ENCODE measurements at regions not wholly inside any gene's neighbourhood (a gene's known extent, or its start where the extent isn't known, plus 50 kb on each side); places are given as distances from the start of the nearest gene placed in this dataset.

GRCh38 chr4:148780426-148781005 is 338.3 kb upstream of the NR3C2 start:
- 59% methylated on average over 3 of the region's 3 CpGs for WGBS (ENCODE audit: insufficient coverage, insufficient replicate concordance, low lambda C conversion rate, missing lambda C conversion rate)
- Histone ChIP-seq H3K27ac (ENCODE audit: control insufficient read depth, insufficient read depth) (no peak overlapping the region), H4K20me1 (ENCODE audit: control insufficient read depth, insufficient read depth) (no peaks in the 10 kb centered on the region), H3K9ac (ENCODE audit: control insufficient read depth, insufficient read depth, low read length) (no peak overlapping the region), H3K27me3 (replicated peaks in 1 of 2; ENCODE audit: control insufficient read depth in 2 of 2, insufficient read depth in 2 of 2, low read length in 1 of 2) (no peaks in the 10 kb centered on the region), H3K36me3 (ENCODE audit: control insufficient read depth in 2 of 2, insufficient read depth in 2 of 2, low read length in 1 of 2) (no peaks in the 10 kb centered on the region), H2AFZ (ENCODE audit: control insufficient read depth, low read depth, low read length) (no peak overlapping the region), H3K79me2 (ENCODE audit: control insufficient read depth, insufficient read depth, low read length) (no peaks in the 10 kb centered on the region), H3K4me1 (ENCODE audit: control insufficient read depth, insufficient read depth, low read length) (no peaks in the 10 kb centered on the region), H3K4me2 (ENCODE audit: control insufficient read depth, insufficient read depth) (no peak overlapping the region), H3K9me3 (replicated peaks; ENCODE audit: control insufficient read depth, insufficient read depth, low read length) (no peaks in the 10 kb centered on the region), H3K4me3 (no peak overlapping the region)
- ChIA-PET CTCF (no interaction called here), RAD21 (ENCODE audit: unreplicated experiment) (no interaction called here), POLR2A (no interaction called here), SMC1A (ENCODE audit: uncharacterized antibody, unreplicated experiment) (interaction anchor here (0.5 kb wide), 1 partner anchor 1028 kb away, joined by 3 read pairs; no protein-coding TSS in a partner anchor)
- TF ChIP-seq PML (IDR thresholded peaks at IDR 0.05; ENCODE audit: low read length) (no peak), MTA3 (IDR thresholded peaks at IDR 0.05; ENCODE audit: borderline replicate concordance, low read length) (no peak), ZNF687 (IDR thresholded peaks at IDR 0.05) (no peak), SP1 (IDR thresholded peaks at IDR 0.05; ENCODE audit: low read depth, low read length) (no peak), MYB (IDR thresholded peaks at IDR 0.05; ENCODE audit: borderline replicate concordance, low read depth, low read length) (no peak), MXI1 (IDR thresholded peaks at IDR 0.05; ENCODE audit: low read depth, low read length) (no peak)
- intact Hi-C loops (cut with micrococcal nuclease; ENCODE audit: unreplicated experiment) = no loop called here
- DNase-seq (ENCODE audit: low read depth, low spot score) (no peak), FAIRE-seq (no peak), ATAC-seq (no peak)
- in situ Hi-C loops (cut with MboI) = no loop called here
- no TSS peak for BruUV-seq (replicated peaks)

All from GM12878 (cell line).